ENCODE measurements at regions not wholly inside any gene's neighbourhood (a gene's known extent, or its start where the extent isn't known, plus 50 kb on each side); places are given as distances from the start of the nearest gene placed in this dataset.
A peak's percentile ranks its signal among the peaks of the same experiment; 100 is the strongest.

- Histone ChIP-seq H3K27me3 (ENCODE audit: insufficient read depth, low read length, poor library complexity, severe bottlenecking) (no peaks in the 10 kb centered on the region), H3K9me3 (ENCODE audit: low read length) (no peaks in the 10 kb centered on the region), H3K4me1 (ENCODE audit: insufficient read depth, low read length) (peaks cover 16% of the 10 kb centered on the region), H3K36me3 (ENCODE audit: insufficient read depth, low read length) (no peaks in the 10 kb centered on the region), H3K27ac (ENCODE audit: low read depth, low read length) (no peak overlapping the region), H3K4me3 (ENCODE audit: low read length) (no peak overlapping the region)
- peaks cover 24 to 28% (median 27%) of the 10 kb centered on the region in 3 donors for H3K4me1 Mint-ChIP-seq
- POLR2A ChIA-PET: interaction anchor here (0.5 kb wide), 1 partner anchor 499 kb away, joined by 3 read pairs; no protein-coding TSS in a partner anchor
- no peak overlapping the region for H3K27ac Mint-ChIP-seq
- H3K9me3 Mint-ChIP-seq: no peaks in the 10 kb centered on the region
- CTCF ChIA-PET: interaction anchor here (2.2 kb wide), 1 partner anchor 137 kb away, joined by 5 read pairs; no protein-coding TSS in a partner anchor
- H3K4me3 Mint-ChIP-seq: no peak overlapping the region
- H3K27me3 Mint-ChIP-seq: no peaks in the 10 kb centered on the region
- DNase-seq: no peak
- H3K36me3 Mint-ChIP-seq: no peaks in the 10 kb centered on the region
These were observed 87.8 kb upstream of the DUSP5 start for GRCh38 chr10:110409926-110410325.

DNA sequence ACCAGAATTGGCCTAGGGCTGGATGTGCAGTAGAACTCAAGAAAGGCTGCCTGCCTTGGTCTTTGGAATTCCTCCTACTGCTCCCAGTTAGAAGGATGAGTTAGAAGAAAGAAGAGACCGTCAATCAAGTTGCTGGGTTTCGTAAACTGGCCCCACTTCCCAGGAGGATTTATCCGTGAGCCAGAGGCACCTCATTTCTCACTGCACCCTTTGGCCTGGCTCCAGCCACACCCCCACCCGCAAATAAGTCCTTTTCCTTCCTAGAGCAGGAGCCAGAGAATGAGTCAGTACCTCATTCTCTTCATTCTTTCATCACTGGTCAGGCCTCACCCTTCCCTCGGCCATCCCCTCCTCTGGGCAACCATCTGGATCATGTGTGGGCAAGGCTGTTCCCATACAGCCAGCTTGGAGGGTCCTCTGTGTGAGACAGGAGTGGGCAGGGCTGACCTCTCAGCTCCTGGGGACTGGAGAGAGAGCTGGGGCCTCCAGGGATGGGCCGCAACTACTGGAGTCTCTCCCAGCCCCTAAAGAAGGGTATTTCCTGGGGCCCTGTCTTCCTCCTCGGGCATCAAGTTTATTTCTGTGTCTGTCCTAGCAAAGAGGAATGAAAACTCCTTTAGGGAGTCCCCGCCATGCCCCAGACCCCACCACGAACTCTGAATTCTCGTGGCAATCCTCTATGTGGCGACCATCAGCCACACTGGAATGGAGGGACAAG, 87.2 kb upstream of the DUSP5 start:
- peaks cover 30 to 34% (median 33%) of the 10 kb centered on the region in 3 donors for H3K4me1 Mint-ChIP-seq
- CTCF ChIA-PET: no interaction called here

GRCh38 chr10:110411047-110411410, 86.7 kb upstream of the DUSP5 start:
- H3K9me3 Mint-ChIP-seq: no peaks in the 10 kb centered on the region
- H3K4me3 ChIP-seq (ENCODE audit: low read length): no peak overlapping the region
- ChIA-PET POLR2A (no interaction called here), CTCF (no interaction called here)
- no peak overlapping the region for H3K4me3 Mint-ChIP-seq
- peaks cover 35 to 39% (median 38%) of the 10 kb centered on the region in 3 donors for H3K4me1 Mint-ChIP-seq
- no peaks in the 10 kb centered on the region for H3K27me3 ChIP-seq (ENCODE audit: insufficient read depth, low read length, poor library complexity, severe bottlenecking)
- no peak for DNase-seq
- no peaks in the 10 kb centered on the region for H3K36me3 Mint-ChIP-seq
- H3K9me3 ChIP-seq (ENCODE audit: low read length): no peaks in the 10 kb centered on the region
- no peaks in the 10 kb centered on the region for H3K36me3 ChIP-seq (ENCODE audit: insufficient read depth, low read length)
- peak overlapping the region in 1 of 8 donors; percentile 17 for H3K27ac Mint-ChIP-seq
- H3K27me3 Mint-ChIP-seq: no peaks in the 10 kb centered on the region
- H3K27ac ChIP-seq (ENCODE audit: low read depth, low read length): no peak overlapping the region
- peaks cover 27% of the 10 kb centered on the region for H3K4me1 ChIP-seq (ENCODE audit: insufficient read depth, low read length)

More for the DNA sequence above, 87.2 kb upstream of the DUSP5 start:
- H3K27me3 ChIP-seq (ENCODE audit: insufficient read depth, low read length, poor library complexity, severe bottlenecking): no peaks in the 10 kb centered on the region
- peaks cover 21% of the 10 kb centered on the region for H3K4me1 ChIP-seq (ENCODE audit: insufficient read depth, low read length)
- H3K4me3 ChIP-seq (ENCODE audit: low read length): no peak overlapping the region
- no peak for DNase-seq
- no peaks in the 10 kb centered on the region for H3K9me3 Mint-ChIP-seq
- no peaks in the 10 kb centered on the region for H3K27me3 Mint-ChIP-seq
- H3K27ac ChIP-seq (ENCODE audit: low read depth, low read length): no peak overlapping the region
- POLR2A ChIA-PET: no interaction called here
- H3K36me3 ChIP-seq (ENCODE audit: insufficient read depth, low read length): no peaks in the 10 kb centered on the region
- H3K36me3 Mint-ChIP-seq: no peaks in the 10 kb centered on the region
- no peak overlapping the region for H3K4me3 Mint-ChIP-seq
- H3K27ac Mint-ChIP-seq: no peak overlapping the region
- H3K9me3 ChIP-seq (ENCODE audit: low read length): no peaks in the 10 kb centered on the region

GRCh38 chr10:110413049-110413783, 84.5 kb upstream of the DUSP5 start:
- H3K36me3 ChIP-seq (ENCODE audit: insufficient read depth, low read length): no peaks in the 10 kb centered on the region
- no peak overlapping the region for H3K4me3 ChIP-seq (ENCODE audit: low read length)
- H3K36me3 Mint-ChIP-seq: no peaks in the 10 kb centered on the region
- ChIA-PET POLR2A (no interaction called here), CTCF (no interaction called here)
- H3K4me3 Mint-ChIP-seq: peak overlapping the region in 3 of 7 donors; percentile 4 to 60 (median 57)
- H3K9me3 ChIP-seq (ENCODE audit: low read length): no peaks in the 10 kb centered on the region
- H3K9me3 Mint-ChIP-seq: no peaks in the 10 kb centered on the region
- H3K27ac ChIP-seq (ENCODE audit: low read depth, low read length): no peak overlapping the region
- H3K4me1 Mint-ChIP-seq: peaks cover 38 to 45% (median 41%) of the 10 kb centered on the region in 3 donors
- H3K4me1 ChIP-seq (ENCODE audit: insufficient read depth, low read length): peaks cover 31% of the 10 kb centered on the region
- no peak for DNase-seq
- H3K27ac Mint-ChIP-seq: peak overlapping the region; percentile 31 to 94 (median 82)
- no peaks in the 10 kb centered on the region for H3K27me3 Mint-ChIP-seq
- H3K27me3 ChIP-seq (ENCODE audit: insufficient read depth, low read length, poor library complexity, severe bottlenecking): no peaks in the 10 kb centered on the region

GRCh38 chr10:110413903-110414547, 83.7 kb upstream of the DUSP5 start:
- ChIA-PET POLR2A (interaction anchor here (1.3 to 1.6 kb wide), 2 partner anchors 58 to 84 kb away, joined by 6 read pairs; partner anchors contain the start of gene DUSP5), CTCF (interaction anchor here (0.8 to 2.8 kb wide), 7 partner anchors 9 to 89 kb away, joined by 3 to 11 read pairs (median 4); partner anchors contain the start of gene DUSP5)
- H3K27ac ChIP-seq (ENCODE audit: low read depth, low read length): no peak overlapping the region
- Mint-ChIP-seq H3K9me3 (no peaks in the 10 kb centered on the region), H3K27ac (peak overlapping the region; percentile 49 to 94 (median 91)), H3K27me3 (no peaks in the 10 kb centered on the region), H3K4me1 (peaks cover 38 to 45% (median 45%) of the 10 kb centered on the region in 3 donors), H3K4me3 (peak overlapping the region; percentile 6 to 84 (median 45)), H3K36me3 (no peaks in the 10 kb centered on the region)
- no peaks in the 10 kb centered on the region for H3K9me3 ChIP-seq (ENCODE audit: low read length)
- H3K4me1 ChIP-seq (ENCODE audit: insufficient read depth, low read length): peaks cover 31% of the 10 kb centered on the region
- H3K36me3 ChIP-seq (ENCODE audit: insufficient read depth, low read length): no peaks in the 10 kb centered on the region
- peak in 1 of 5 donors; percentile 5 for DNase-seq
- no peak overlapping the region for H3K4me3 ChIP-seq (ENCODE audit: low read length)
- H3K27me3 ChIP-seq (ENCODE audit: insufficient read depth, low read length, poor library complexity, severe bottlenecking): no peaks in the 10 kb centered on the region

DNA sequence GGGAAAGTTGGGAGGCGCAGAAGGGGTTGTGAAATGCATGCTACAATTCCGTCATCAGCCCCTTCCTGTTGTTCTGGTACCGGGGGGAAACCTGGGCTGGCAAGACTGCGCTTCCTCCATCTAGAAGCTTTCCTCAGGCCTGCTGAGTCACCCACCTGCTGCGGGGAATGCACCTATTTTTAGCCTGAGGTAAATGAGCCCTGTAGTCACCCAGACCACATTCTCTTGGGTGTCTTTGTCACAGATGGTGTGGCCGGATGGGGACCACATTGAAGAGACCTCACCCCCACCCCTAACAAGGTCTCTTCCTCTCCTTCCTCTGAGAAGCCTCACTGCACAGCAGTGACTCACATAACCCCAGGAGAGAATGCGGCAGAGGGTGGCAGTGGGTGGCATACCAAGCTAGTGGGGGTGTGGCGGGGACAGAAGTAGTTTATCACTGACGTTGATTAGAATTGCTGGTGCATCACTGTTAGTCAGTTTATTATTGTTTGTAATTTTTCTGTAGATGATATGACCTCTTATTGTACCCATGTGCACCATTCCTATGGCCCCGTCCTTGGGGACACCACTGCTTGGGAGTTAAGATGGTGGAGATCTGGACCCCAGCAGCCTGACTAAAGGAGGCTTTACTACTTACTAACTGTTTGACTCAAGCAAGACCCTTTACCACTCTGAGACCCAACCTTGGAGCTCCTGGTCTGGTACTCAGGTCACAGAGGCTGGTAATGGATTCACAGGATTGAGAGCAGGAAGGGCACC, 83.0 kb upstream of the DUSP5 start:
- Mint-ChIP-seq H3K36me3 (no peaks in the 10 kb centered on the region), H3K4me3 (peak overlapping the region; percentile 6 to 84 (median 45)), H3K4me1 (peaks cover 45 to 52% (median 52%) of the 10 kb centered on the region in 3 donors), H3K27me3 (no peaks in the 10 kb centered on the region), H3K27ac (peak overlapping the region; percentile 49 to 94 (median 91)), H3K9me3 (no peaks in the 10 kb centered on the region)
- CTCF ChIA-PET: interaction anchor here (0.8 to 2.8 kb wide), 7 partner anchors 9 to 89 kb away, joined by 3 to 11 read pairs (median 4); partner anchors contain the start of gene DUSP5
- Histone ChIP-seq H3K9me3 (ENCODE audit: low read length) (no peaks in the 10 kb centered on the region), H3K36me3 (ENCODE audit: insufficient read depth, low read length) (no peaks in the 10 kb centered on the region), H3K4me3 (ENCODE audit: low read length) (no peak overlapping the region), H3K4me1 (ENCODE audit: insufficient read depth, low read length) (peaks cover 36% of the 10 kb centered on the region), H3K27ac (ENCODE audit: low read depth, low read length) (no peak overlapping the region), H3K27me3 (ENCODE audit: insufficient read depth, low read length, poor library complexity, severe bottlenecking) (no peaks in the 10 kb centered on the region)
- DNase-seq: peak; percentile 77 to 96 (median 86)
- POLR2A ChIA-PET: interaction anchor here (0.5 to 1.6 kb wide), 4 partner anchors 58 to 347 kb away, joined by 3 to 6 read pairs (median 4); partner anchors contain the start of gene DUSP5

- Mint-ChIP-seq H3K9me3 (no peaks in the 10 kb centered on the region), H3K27ac (peak overlapping the region in 4 of 8 donors; percentile 8 to 77 (median 42)), H3K4me3 (peak overlapping the region in 1 of 7 donors; percentile 25), H3K36me3 (no peaks in the 10 kb centered on the region), H3K4me1 (peaks cover 53 to 63% (median 63%) of the 10 kb centered on the region in 3 donors), H3K27me3 (no peaks in the 10 kb centered on the region)
- Histone ChIP-seq H3K27me3 (ENCODE audit: insufficient read depth, low read length, poor library complexity, severe bottlenecking) (no peaks in the 10 kb centered on the region), H3K27ac (ENCODE audit: low read depth, low read length) (no peak overlapping the region), H3K36me3 (ENCODE audit: insufficient read depth, low read length) (no peaks in the 10 kb centered on the region), H3K4me1 (ENCODE audit: insufficient read depth, low read length) (peaks cover 46% of the 10 kb centered on the region), H3K9me3 (ENCODE audit: low read length) (no peaks in the 10 kb centered on the region), H3K4me3 (ENCODE audit: low read length) (no peak overlapping the region)
- ChIA-PET POLR2A (interaction anchor here (0.5 kb wide), 1 partner anchor 205 kb away, joined by 3 read pairs; no protein-coding TSS in a partner anchor), CTCF (interaction anchor here (1.0 to 2.8 kb wide), 4 partner anchors 59 to 131 kb away, joined by 3 to 11 read pairs (median 4); partner anchors contain the start of gene SMNDC1)
- DNase-seq: no peak
These were observed 81.9 kb upstream of the DUSP5 start for GRCh38 chr10:110415809-110416208.

Measured in CD8-positive, alpha-beta memory T cell (primary cell).